H1 (cell line): ENCODE measurements at regions not wholly inside any gene's neighbourhood (a gene's known extent, or its start where the extent isn't known, plus 50 kb on each side); places are given as distances from the start of the nearest gene placed in this dataset.

ENCODE experiments used
- CTCF ChIA-PET: fragments of 300-600 bp; sonication (Branson Sonifier 250); formaldehyde crosslinking; loops from one replicate; lab custom pipeline; 2021; ENCODE audit not compliant: partially characterized antibody; lab: Charles Lee
- POLR2A ChIA-PET: fragments of 300-600 bp; sonication (Branson Sonifier 250); formaldehyde crosslinking; loops from one replicate; lab custom pipeline; 2021; ENCODE audit warnings: inconsistent platforms; ENCODE audit not compliant: partially characterized antibody; lab: Charles Lee
- DNase-seq, 2 experiments: peaks; one replicate each; pipeline versions ENCODE4 v3.0.0 to v3.0.0-alpha.2; 2010 to 2022; ENCODE audit warnings: low spot score in 2 of 2, low read depth in 1 of 2, mixed read lengths in 1 of 2
- FAIRE-seq: peaks from 2 replicates; lab custom pipeline; 2011; peaks lifted over from hg19 to GRCh38; lab: Jason Lieb, UNC
- H2AFZ ChIP-seq: 2 replicates; pipeline ENCODE4 v1.8.1; 2012; ENCODE audit warnings: low read length, inconsistent platforms
- H2AK5ac ChIP-seq: 2 replicates; pipeline ENCODE4 v1.6.1; 2013; ENCODE audit warnings: low read depth, low read length
- H2BK120ac ChIP-seq: replicated peaks from 2 replicates; pipeline ENCODE3; 2013; ENCODE audit warnings: low read depth, low read length, inconsistent platforms
- H2BK12ac ChIP-seq: 2 replicates; pipeline ENCODE4 v1.6.1; 2013; ENCODE audit warnings: low read depth, low read length
- H2BK15ac ChIP-seq: 2 replicates; pipeline ENCODE4 v1.6.1; 2013; ENCODE audit warnings: low read length
- H2BK20ac ChIP-seq: 2 replicates; pipeline ENCODE4 v1.6.1; 2013; ENCODE audit warnings: low read length
- H2BK5ac ChIP-seq: 2 replicates; pipeline ENCODE4 v1.6.1; 2013; ENCODE audit warnings: low read depth, low read length
- H3K14ac ChIP-seq: 2 replicates; pipeline ENCODE4 v1.6.1; 2013; ENCODE audit warnings: inconsistent platforms; ENCODE audit not compliant: insufficient read length
- H3K18ac ChIP-seq: 2 replicates; pipeline ENCODE4 v1.6.1; 2013; ENCODE audit warnings: low read length; ENCODE audit errors: extremely low read depth
- H3K23ac ChIP-seq: 2 replicates; pipeline ENCODE4 v1.6.1; 2013; ENCODE audit warnings: inconsistent platforms; ENCODE audit not compliant: insufficient read length
- H3K23me2 ChIP-seq: 2 replicates; pipeline ENCODE4 v1.6.1; 2013; ENCODE audit warnings: low read depth, low read length
- H3K27ac ChIP-seq: 2 replicates; pipeline ENCODE4 v1.6.1; 2011; ENCODE audit warnings: low read depth, low read length, inconsistent platforms
- H3K27me3 ChIP-seq, 4 experiments: replicated peaks in 1 of 4; 1 replicate in 1 of 4; 2 replicates in 3 of 4; pipeline versions ENCODE4 v1.6.1 to v1.8.1; 2011 to 2013; ENCODE audit warnings: low read length in 3 of 4, mild to moderate bottlenecking in 3 of 4, inconsistent platforms in 2 of 4, mixed read lengths in 2 of 4, moderate library complexity in 1 of 4; ENCODE audit not compliant: control insufficient read depth in 3 of 4, insufficient read depth in 3 of 4; ENCODE audit errors: extremely low read depth in 1 of 4
- H3K36me3 ChIP-seq, 4 experiments: 2 replicates each; pipeline versions ENCODE4 v1.6.1 to v1.8.1; 2011 to 2013; ENCODE audit warnings: mild to moderate bottlenecking in 4 of 4, low read length in 3 of 4, moderate library complexity in 2 of 4, control low read depth in 1 of 4, inconsistent platforms in 1 of 4; ENCODE audit not compliant: insufficient read depth in 4 of 4, control insufficient read depth in 2 of 4
- H3K4ac ChIP-seq: replicated peaks from 2 replicates; pipeline ENCODE3; 2013; ENCODE audit warnings: low read length, low read depth, mixed read lengths, inconsistent platforms; ENCODE audit not compliant: insufficient read length
- H3K4me1 ChIP-seq, 4 experiments: replicated peaks in 1 of 4; 1 replicate in 1 of 4; 2 replicates in 3 of 4; pipeline versions ENCODE4 v1.6.1 to v1.8.1; 2011 to 2013; ENCODE audit warnings: low read length in 3 of 4, inconsistent platforms in 2 of 4, mixed read lengths in 1 of 4; ENCODE audit not compliant: insufficient read depth in 4 of 4, control insufficient read depth in 3 of 4
- H3K4me2 ChIP-seq, 2 experiments: 2 replicates each; pipeline versions ENCODE4 v1.6.1 to v1.8.1; 2011 to 2013; ENCODE audit warnings: low read depth in 2 of 2, low read length in 2 of 2, control low read depth in 1 of 2, inconsistent platforms in 1 of 2, mild to moderate bottlenecking in 1 of 2; ENCODE audit not compliant: insufficient read depth in 1 of 2
- H3K4me3 ChIP-seq, 4 experiments: fragments of 200-600, 300-600 bp in 1 of 4; sonication (generic), shearing (Covaris generic), sonication (Bioruptor Twin) in 1 of 4; 2 replicates each; pipeline versions ENCODE4 v1.5.1 to v1.8.1; 2011 to 2016; ENCODE audit warnings: low read length in 4 of 4, low read depth in 3 of 4, control low read depth in 2 of 4, inconsistent platforms in 2 of 4, mild to moderate bottlenecking in 2 of 4, mixed read lengths in 1 of 4, moderate library complexity in 1 of 4; ENCODE audit not compliant: insufficient read depth in 2 of 4; ENCODE audit errors: extremely low read depth in 1 of 4
- H3K56ac ChIP-seq: replicated peaks from 2 replicates; pipeline ENCODE3; 2013; ENCODE audit warnings: low read depth, mild to moderate bottlenecking, mixed read lengths, low read length, inconsistent platforms; ENCODE audit not compliant: insufficient read length
- H3K79me1 ChIP-seq: 2 replicates; pipeline ENCODE4 v1.6.1; 2013; ENCODE audit warnings: low read depth, low read length, control low read depth
- H3K79me2 ChIP-seq, 2 experiments: 2 replicates each; pipeline versions ENCODE4 v1.6.1 to v1.8.1; 2012 to 2013; ENCODE audit warnings: low read length in 2 of 2, mild to moderate bottlenecking in 2 of 2, inconsistent platforms in 1 of 2; ENCODE audit not compliant: insufficient read depth in 2 of 2, control insufficient read depth in 1 of 2
- H3K9ac ChIP-seq, 4 experiments: replicated peaks in 1 of 4; 1 replicate in 1 of 4; 2 replicates in 3 of 4; pipeline versions ENCODE4 v1.6.1 to v1.8.1; 2011 to 2013; ENCODE audit warnings: low read depth in 3 of 4, low read length in 3 of 4, control low read depth in 2 of 4, mild to moderate bottlenecking in 2 of 4, moderate library complexity in 2 of 4, inconsistent platforms in 1 of 4; ENCODE audit errors: extremely low read depth in 1 of 4
- H3K9me3 ChIP-seq, 2 experiments: 2 replicates each; pipeline versions ENCODE4 v1.6.1 to v1.8.1; 2012 to 2013; ENCODE audit warnings: mild to moderate bottlenecking in 2 of 2, moderate library complexity in 2 of 2, control low read depth in 1 of 2, inconsistent platforms in 1 of 2, low read depth in 1 of 2, low read length in 1 of 2, mixed read lengths in 1 of 2; ENCODE audit not compliant: insufficient read depth in 2 of 2
- H4K20me1 ChIP-seq, 2 experiments: replicated peaks in 1 of 2; 2 replicates each; pipeline versions ENCODE3 to v1.8.1; 2011 to 2013; ENCODE audit warnings: inconsistent platforms in 2 of 2, low read length in 2 of 2, mild to moderate bottlenecking in 1 of 2; ENCODE audit not compliant: insufficient read depth in 2 of 2, control insufficient read depth in 1 of 2
- H4K5ac ChIP-seq: 2 replicates; pipeline ENCODE4 v1.6.1; 2013; ENCODE audit warnings: low read length, low read depth, mixed read lengths, inconsistent platforms; ENCODE audit not compliant: insufficient read length
- H4K8ac ChIP-seq: 2 replicates; pipeline ENCODE4 v1.8.0; 2013; ENCODE audit warnings: mild to moderate bottlenecking, moderate library complexity, low read length, inconsistent platforms; ENCODE audit not compliant: insufficient read depth; ENCODE audit errors: extremely low read depth
- H4K91ac ChIP-seq: replicated peaks from 2 replicates; pipeline ENCODE3; 2013; ENCODE audit warnings: low read length, mixed read lengths, inconsistent platforms; ENCODE audit not compliant: insufficient read length
- KDM5A ChIP-seq: fragments of 200-600 bp; IDR thresholded peaks from 2 replicates; pipeline ENCODE4 v1.7.1; 2012; ENCODE audit warnings: mild to moderate bottlenecking, low read length, inconsistent platforms, mixed read lengths
- MAFK ChIP-seq: IDR thresholded peaks from 2 replicates; pipeline ENCODE4 v1.6.1; 2012; ENCODE audit warnings: low read depth, mild to moderate bottlenecking, improper control_type of control experiment, low read length
- POLR2A ChIP-seq, 2 experiments: IDR thresholded peaks; 1 replicate in 1 of 2; 2 replicates in 1 of 2; pipeline ENCODE4 v1.6.1; 2011; ENCODE audit warnings: low read depth in 2 of 2, low read length in 2 of 2, mild to moderate bottlenecking in 2 of 2; ENCODE audit errors: control extremely low read depth in 1 of 2
- RBBP5 ChIP-seq: IDR thresholded peaks from 2 replicates; pipeline ENCODE4 v1.7.1; 2012; ENCODE audit warnings: low read depth, mild to moderate bottlenecking, inconsistent platforms, low read length, moderate library complexity, borderline replicate concordance
- RFX5 ChIP-seq: IDR thresholded peaks from 2 replicates; pipeline ENCODE4 v1.6.1; 2011; ENCODE audit warnings: low read depth, low read length, improper control_type of control experiment, borderline replicate concordance
- SIN3A ChIP-seq, 2 experiments: IDR thresholded peaks in 1 of 2; conservative IDR thresholded peaks in 1 of 2; 2 replicates each; pipeline ENCODE4 v1.6.1; 2011 to 2012; ENCODE audit warnings: low read length in 2 of 2, improper control_type of control experiment in 1 of 2, low read depth in 1 of 2, mild to moderate bottlenecking in 1 of 2
- SP4 ChIP-seq: IDR thresholded peaks from 2 replicates; pipeline ENCODE4 v1.6.1; 2012; ENCODE audit warnings: low read length, inconsistent platforms
- TBP ChIP-seq: IDR thresholded peaks from 2 replicates; pipeline ENCODE4 v1.6.1; 2011; ENCODE audit warnings: low read depth, low read length, improper control_type of control experiment
- TEAD4 ChIP-seq: IDR thresholded peaks from 2 replicates; pipeline ENCODE4 v1.6.1; 2012; ENCODE audit warnings: low read depth, low read length, inconsistent platforms, mixed read lengths
- WGBS, 2 experiments: shearing (Covaris generic) in 1 of 2; methylation state at CpG; one replicate each; pipeline versions ENCODE4 v1.1.6 to v1.1.7; 2013 to 2015; ENCODE audit warnings: low lambda C conversion rate in 2 of 2, mixed read lengths in 2 of 2, inconsistent platforms in 1 of 2, low coverage in 1 of 2, missing lambda C conversion rate in 1 of 2; ENCODE audit not compliant: insufficient replicate concordance in 2 of 2, insufficient coverage in 1 of 2, insufficient read length in 1 of 2; ENCODE audit errors: extremely low coverage in 1 of 2, missing lambda C conversion rate in 1 of 2; 5-methylcytosine and 5-hydroxymethylcytosine counted together

DNA sequence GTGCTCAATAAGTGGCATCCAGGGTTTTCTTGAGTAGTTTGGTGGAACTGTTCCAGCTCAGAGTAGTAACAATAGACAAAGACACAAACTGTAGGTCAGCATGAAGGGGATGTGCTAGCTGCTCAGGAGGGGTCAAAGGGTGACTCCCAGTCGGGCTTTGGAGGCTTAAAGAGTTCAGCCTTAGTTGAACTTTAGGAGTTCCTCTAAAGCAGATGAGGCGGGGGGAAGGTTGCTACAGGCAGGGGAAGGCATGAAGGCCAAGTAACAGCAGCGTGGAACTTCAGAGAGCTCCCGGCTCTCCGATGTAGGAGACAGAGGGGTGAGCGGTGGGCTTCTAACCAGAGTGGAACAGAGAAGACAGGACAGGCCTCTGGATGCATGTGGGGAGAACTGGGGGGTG lies 115.5 kb upstream of the CD93 start:
- H4K20me1 ChIP-seq, result no peaks in the 10 kb centered on the region
- no peak overlapping the region for H3K56ac ChIP-seq
- no peak for FAIRE-seq
- H3K14ac ChIP-seq, result no peak overlapping the region
- H4K91ac ChIP-seq, result no peak overlapping the region
- H3K18ac ChIP-seq, result no peak overlapping the region
- H3K4me3 ChIP-seq, result no peak overlapping the region
- no peaks in the 10 kb centered on the region for H3K23me2 ChIP-seq
- H4K5ac ChIP-seq, result no peak overlapping the region
- POLR2A ChIA-PET, result no interaction called here
- no peak for DNase-seq
- H3K27ac ChIP-seq, result no peak overlapping the region
- no peak overlapping the region for H2BK12ac ChIP-seq
- peaks cover 0 to 3% (median 1%) of the 10 kb centered on the region in 4 experiments; a peak in 2 of 7 replicates for H3K27me3 ChIP-seq
- no peaks in the 10 kb centered on the region for H3K79me2 ChIP-seq
- no peaks in the 10 kb centered on the region for H3K36me3 ChIP-seq
- H3K79me1 ChIP-seq, result no peaks in the 10 kb centered on the region
- H3K4me2 ChIP-seq, result no peak overlapping the region
- TF ChIP-seq TBP, result no peak
- TF ChIP-seq POLR2A (IDR thresholded peaks at IDR 0.05; ENCODE audit: control extremely low read depth in 1 of 2, low read depth in 2 of 2, low read length in 2 of 2), result no peak
- no peak for TF ChIP-seq TEAD4
- no peak for TF ChIP-seq MAFK
- TF ChIP-seq KDM5A, result no peak
- TF ChIP-seq RBBP5, result no peak
- TF ChIP-seq RFX5, result no peak
- no peak for TF ChIP-seq SP4
- TF ChIP-seq SIN3A (conservative IDR thresholded peaks at IDR 0.05 in 1 of 2, IDR thresholded peaks at IDR 0.05 in 1 of 2; ENCODE audit: low read depth in 1 of 2, low read length in 2 of 2), result no peak
- TF ChIP-seq, all 59 proteins: peak for 0
- Histone ChIP-seq H3K9me3 (no peaks in the 10 kb centered on the region), H2AK5ac (no peak overlapping the region), H2BK5ac (no peak overlapping the region), H2BK20ac (no peak overlapping the region), H3K4ac (no peak overlapping the region), H2BK15ac (no peak overlapping the region), H3K9ac (no peak overlapping the region), H3K4me1 (peaks cover 9 to 17% (median 11%) of the 10 kb centered on the region in 4 experiments), H2AFZ (no peak overlapping the region), H2BK120ac (no peak overlapping the region), H4K8ac (no peak overlapping the region), H3K23ac (no peak overlapping the region)
- CTCF ChIA-PET, result interaction anchor here (0.6 to 4.2 kb wide), 58 partner anchors 10 to 866 kb away, joined by 3 to 47 read pairs (median 5); partner anchors contain the start of gene THBD
- 90% methylated on average over 6 of the region's 6 CpGs; no CpG with 5 or more reads in 1 of the 2 experiments for WGBS, 2 experiments
